ENCODE measurements at regions not wholly inside any gene's neighbourhood (a gene's known extent, or its start where the extent isn't known, plus 50 kb on each side); places are given as distances from the start of the nearest gene placed in this dataset.
A peak's percentile ranks its signal among the peaks of the same experiment; 100 is the strongest.

DNA sequence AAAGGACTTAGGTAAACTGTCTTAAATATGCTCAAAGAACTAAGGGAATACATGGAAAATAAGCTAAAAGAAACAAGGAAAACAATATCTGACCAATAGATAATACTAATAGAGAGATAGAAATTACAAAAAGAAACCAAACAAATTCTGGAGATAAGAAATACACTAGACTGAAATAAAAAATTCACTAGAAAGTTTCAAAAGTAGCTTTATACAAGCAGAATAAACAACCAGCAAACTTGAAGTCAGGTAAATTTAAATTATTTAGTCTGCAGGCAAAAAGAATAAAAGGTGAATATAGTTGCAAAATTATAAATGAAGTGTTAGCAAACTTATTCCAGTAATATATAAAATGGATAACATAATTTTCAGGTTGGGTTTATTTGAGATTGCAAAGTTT lies 760.9 kb upstream of the INTU start:
- TF ChIP-seq, protein P1, sequence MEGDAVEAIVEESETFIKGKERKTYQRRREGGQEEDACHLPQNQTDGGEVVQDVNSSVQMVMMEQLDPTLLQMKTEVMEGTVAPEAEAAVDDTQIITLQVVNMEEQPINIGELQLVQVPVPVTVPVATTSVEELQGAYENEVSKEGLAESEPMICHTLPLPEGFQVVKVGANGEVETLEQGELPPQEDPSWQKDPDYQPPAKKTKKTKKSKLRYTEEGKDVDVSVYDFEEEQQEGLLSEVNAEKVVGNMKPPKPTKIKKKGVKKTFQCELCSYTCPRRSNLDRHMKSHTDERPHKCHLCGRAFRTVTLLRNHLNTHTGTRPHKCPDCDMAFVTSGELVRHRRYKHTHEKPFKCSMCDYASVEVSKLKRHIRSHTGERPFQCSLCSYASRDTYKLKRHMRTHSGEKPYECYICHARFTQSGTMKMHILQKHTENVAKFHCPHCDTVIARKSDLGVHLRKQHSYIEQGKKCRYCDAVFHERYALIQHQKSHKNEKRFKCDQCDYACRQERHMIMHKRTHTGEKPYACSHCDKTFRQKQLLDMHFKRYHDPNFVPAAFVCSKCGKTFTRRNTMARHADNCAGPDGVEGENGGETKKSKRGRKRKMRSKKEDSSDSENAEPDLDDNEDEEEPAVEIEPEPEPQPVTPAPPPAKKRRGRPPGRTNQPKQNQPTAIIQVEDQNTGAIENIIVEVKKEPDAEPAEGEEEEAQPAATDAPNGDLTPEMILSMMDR (IDR thresholded peaks at IDR 0.05; ENCODE audit: insufficient read depth, low read depth, low read length): no peak
- H3K4me3 ChIP-seq (ENCODE audit: low read depth, low read length): no peak overlapping the region
- DNase-seq (ENCODE audit: low read depth): no peak

DNA sequence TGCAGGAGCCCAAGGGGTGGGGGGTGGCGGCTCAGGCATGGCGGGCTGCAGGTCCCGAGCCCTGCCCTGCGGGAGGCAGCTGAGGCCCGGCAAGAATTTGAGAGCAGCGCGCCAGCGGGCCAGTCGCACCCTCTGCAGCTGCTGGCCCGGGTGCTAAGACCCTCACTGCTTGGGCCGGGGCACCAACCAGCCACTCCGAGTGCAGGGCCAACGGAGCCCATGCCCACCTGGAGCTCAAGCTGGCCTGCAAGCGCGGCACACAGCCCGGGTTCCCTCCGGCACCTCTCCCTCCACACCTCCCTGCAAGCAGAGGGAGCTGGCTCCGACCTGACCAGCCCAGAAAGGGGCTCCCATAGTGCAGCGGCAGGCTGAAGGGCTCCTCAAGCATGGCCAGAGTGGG lies 758.2 kb upstream of the INTU start:
- no peak overlapping the region for H3K4me3 ChIP-seq (ENCODE audit: low read depth, low read length)
- TF ChIP-seq, protein P1 (IDR thresholded peaks at IDR 0.05; ENCODE audit: insufficient read depth, low read depth, low read length): no peak
- DNase-seq (ENCODE audit: low read depth): no peak

DNA sequence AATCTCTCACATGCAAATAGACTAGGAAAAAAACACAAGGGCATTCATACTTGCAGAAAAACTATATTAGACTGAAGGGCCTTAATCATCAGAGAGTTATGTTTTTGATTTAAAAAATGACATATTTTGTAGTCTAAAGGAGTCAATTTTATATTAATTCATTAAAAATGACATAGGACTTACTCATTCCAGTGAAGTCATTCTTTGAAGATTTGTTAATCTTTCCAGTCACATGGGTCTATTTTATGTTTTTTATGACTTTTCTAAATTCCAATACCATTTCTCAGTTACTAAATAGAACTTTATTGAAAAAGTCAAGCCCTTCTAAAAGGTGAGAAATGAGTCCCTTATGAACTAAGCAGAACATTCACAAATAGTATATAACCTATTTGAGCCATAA lies 743.8 kb upstream of the INTU start:
- peak; percentile 52 for DNase-seq (ENCODE audit: low read depth)
- TF ChIP-seq, protein P1 (IDR thresholded peaks at IDR 0.05; ENCODE audit: insufficient read depth, low read depth, low read length): no peak
- no peak overlapping the region for H3K4me3 ChIP-seq (ENCODE audit: low read depth, low read length)

DNA sequence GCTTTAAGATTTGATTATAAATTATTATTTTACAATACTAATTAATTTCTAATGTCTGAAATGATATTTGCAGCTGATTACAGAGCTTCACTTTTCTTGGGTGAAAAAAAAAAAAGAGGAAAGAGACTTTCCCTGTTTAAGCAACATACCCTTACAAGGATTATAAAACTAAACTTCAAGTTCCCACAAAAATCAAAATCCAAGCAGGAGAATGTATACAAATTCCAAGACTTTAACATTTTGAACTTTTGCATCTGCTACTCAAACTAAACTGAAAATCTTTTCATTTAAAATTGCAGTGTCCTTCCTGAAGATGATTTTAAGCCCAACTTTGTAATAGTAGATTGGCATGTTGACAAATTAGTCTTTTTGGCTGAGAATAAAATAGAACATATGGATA lies 742.4 kb upstream of the INTU start:
- peak; percentile 62 for DNase-seq (ENCODE audit: low read depth)
- no peak overlapping the region for H3K4me3 ChIP-seq (ENCODE audit: low read depth, low read length)
- TF ChIP-seq, protein P1 (IDR thresholded peaks at IDR 0.05; ENCODE audit: insufficient read depth, low read depth, low read length): no peak

DNA sequence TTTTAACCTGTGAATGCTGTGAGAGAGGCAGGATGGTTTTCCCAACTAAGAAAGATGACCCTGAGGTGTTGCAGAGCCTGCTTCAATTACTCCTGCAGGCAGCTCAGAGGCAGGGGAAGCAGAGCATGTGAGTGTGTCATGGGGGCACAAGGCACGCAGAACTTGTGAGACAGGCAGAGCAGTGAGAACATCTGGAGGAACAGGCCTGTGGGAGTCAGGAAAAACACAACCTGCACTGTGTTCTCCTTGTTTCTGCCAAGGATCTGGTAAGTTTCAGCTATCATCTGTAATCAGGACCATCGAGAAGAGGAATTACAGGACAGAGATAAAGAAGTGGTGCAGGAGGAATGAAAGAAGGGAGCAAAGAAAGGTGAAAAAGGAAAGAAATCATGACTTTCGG lies 741.8 kb upstream of the INTU start:
- TF ChIP-seq, protein P1 (IDR thresholded peaks at IDR 0.05; ENCODE audit: insufficient read depth, low read depth, low read length): no peak
- DNase-seq (ENCODE audit: low read depth): peak; percentile 89

DNA sequence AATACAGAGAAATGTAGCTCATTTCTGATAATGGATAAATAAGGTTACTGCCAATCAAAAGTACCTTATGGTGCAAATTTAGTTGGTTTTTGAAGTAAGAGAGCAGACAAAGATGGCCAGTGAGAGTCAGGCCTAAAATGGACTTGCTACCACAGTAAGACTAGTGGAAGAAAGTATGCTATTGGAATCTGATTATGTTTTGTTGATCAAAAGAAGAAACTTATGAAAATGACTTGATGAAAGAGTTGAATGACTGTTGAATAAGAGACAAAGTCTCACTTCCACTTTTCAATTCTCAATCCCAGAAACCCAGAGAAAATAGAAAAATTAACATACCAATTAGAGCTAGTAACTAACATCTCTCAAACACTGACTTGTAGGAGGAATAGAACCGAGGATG lies 737.8 kb upstream of the INTU start:
- no peak for DNase-seq (ENCODE audit: low read depth)
- TF ChIP-seq, protein P1 (IDR thresholded peaks at IDR 0.05; ENCODE audit: insufficient read depth, low read depth, low read length): no peak
- no peak overlapping the region for H3K4me3 ChIP-seq (ENCODE audit: low read depth, low read length)

More for the DNA sequence above, 741.8 kb upstream of the INTU start:
- no peak overlapping the region for H3K4me3 ChIP-seq (ENCODE audit: low read depth, low read length)

DNA sequence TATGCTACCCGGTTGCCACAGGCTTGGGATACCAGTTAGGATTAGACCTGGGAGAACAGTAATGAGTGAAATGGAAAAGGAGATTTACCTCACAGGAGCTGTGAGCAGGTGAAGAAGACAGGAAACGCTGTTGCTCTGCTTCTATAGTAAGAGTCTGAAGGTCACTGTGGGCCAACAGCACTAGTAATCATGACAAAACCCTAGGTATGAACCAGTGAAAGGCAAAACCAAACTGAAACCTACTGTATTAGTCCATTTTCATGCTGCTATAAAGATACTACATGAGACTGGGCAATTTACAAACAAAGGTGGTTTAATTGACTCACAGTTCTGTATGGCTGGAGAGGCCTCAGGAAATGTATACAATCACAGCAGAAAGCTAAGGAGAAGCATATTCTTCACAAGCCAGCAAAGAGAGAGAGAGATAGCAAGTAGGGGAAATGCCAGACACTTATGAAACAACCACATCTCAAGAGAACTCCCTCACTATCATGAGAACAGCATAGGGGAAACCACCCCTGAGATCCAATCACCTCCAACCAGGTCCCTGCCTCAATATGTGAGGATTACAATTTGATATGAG lies 736.7 kb upstream of the INTU start:
- DNase-seq (ENCODE audit: low read depth): no peak
- TF ChIP-seq, protein P1 (IDR thresholded peaks at IDR 0.05; ENCODE audit: insufficient read depth, low read depth, low read length): no peak

More for the DNA sequence above, 736.7 kb upstream of the INTU start:
- H3K4me3 ChIP-seq (ENCODE audit: low read depth, low read length): no peak overlapping the region

All from fibroblast of villous mesenchyme (primary cell).